GM12864 (cell line): ENCODE measurements at regions not wholly inside any gene's neighbourhood (a gene's known extent, or its start where the extent isn't known, plus 50 kb on each side); places are given as distances from the start of the nearest gene placed in this dataset.
"Not testable (repeated sequence)": the region's sequence is repeated elsewhere in the genome, so short reads cannot be mapped to it uniquely, and the experiment has no call there.

Source experiments
- DNase-seq: peaks from one replicate; pipeline ENCODE4 v3.0.0-alpha.2; 2011; ENCODE audit warnings: low read depth
- H3K4me3 ChIP-seq: 2 replicates; pipeline ENCODE4 v1.5.1; 2011; ENCODE audit warnings: mild to moderate bottlenecking, low read depth, low read length, control low read depth
- TF ChIP-seq, protein P1 (sequence below): IDR thresholded peaks from 2 replicates; pipeline ENCODE4 v1.5.1; 2011; ENCODE audit warnings: low read depth, mild to moderate bottlenecking, moderate library complexity, low read length, control low read depth, inconsistent platforms; ENCODE audit errors: missing control alignments

- TF ChIP-seq, protein P1, sequence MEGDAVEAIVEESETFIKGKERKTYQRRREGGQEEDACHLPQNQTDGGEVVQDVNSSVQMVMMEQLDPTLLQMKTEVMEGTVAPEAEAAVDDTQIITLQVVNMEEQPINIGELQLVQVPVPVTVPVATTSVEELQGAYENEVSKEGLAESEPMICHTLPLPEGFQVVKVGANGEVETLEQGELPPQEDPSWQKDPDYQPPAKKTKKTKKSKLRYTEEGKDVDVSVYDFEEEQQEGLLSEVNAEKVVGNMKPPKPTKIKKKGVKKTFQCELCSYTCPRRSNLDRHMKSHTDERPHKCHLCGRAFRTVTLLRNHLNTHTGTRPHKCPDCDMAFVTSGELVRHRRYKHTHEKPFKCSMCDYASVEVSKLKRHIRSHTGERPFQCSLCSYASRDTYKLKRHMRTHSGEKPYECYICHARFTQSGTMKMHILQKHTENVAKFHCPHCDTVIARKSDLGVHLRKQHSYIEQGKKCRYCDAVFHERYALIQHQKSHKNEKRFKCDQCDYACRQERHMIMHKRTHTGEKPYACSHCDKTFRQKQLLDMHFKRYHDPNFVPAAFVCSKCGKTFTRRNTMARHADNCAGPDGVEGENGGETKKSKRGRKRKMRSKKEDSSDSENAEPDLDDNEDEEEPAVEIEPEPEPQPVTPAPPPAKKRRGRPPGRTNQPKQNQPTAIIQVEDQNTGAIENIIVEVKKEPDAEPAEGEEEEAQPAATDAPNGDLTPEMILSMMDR, result no peak
- no peak for DNase-seq
- H3K4me3 ChIP-seq, result no peak overlapping the region
These were observed 437.7 kb upstream of the ADGRB3 start for GRCh38 chr6:68197356-68197755.

DNA sequence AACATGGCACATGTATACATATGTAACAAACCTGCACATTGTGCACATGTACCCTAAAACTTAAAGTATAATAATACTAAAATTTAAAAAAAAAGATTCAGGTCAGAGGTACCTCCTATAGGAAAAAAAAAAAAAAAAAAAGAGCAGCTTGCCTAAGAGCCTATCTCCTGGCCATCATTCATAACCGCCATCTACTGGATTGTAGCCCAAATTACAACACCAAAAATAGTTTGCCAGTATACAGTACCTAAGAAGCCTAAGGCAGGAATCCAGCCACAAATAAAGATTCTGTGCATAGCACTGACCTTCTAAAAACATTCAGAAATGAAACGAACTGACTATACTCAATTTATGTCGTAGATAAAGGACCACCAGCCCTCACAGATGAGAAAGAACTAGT is 438.4 kb upstream of the ADGRB3 start:
- peak; percentile 21 for DNase-seq
- TF ChIP-seq, protein P1, result peak; percentile 51
- H3K4me3 ChIP-seq, result no peak overlapping the region

- DNase-seq, H3K4me3 ChIP-seq: not testable (repeated sequence)
These were observed 439.3 kb upstream of the ADGRB3 start for GRCh38 chr6:68195753-68196152.

- H3K4me3 ChIP-seq, result no peak overlapping the region
- DNase-seq, result no peak
- TF ChIP-seq, protein P1, result no peak
These were observed 440.1 kb upstream of the ADGRB3 start for GRCh38 chr6:68194846-68195478.

- no peak overlapping the region for H3K4me3 ChIP-seq
- TF ChIP-seq, protein P1, result no peak
- no peak for DNase-seq
These were observed 442.1 kb upstream of the ADGRB3 start for GRCh38 chr6:68192988-68193387.

DNA sequence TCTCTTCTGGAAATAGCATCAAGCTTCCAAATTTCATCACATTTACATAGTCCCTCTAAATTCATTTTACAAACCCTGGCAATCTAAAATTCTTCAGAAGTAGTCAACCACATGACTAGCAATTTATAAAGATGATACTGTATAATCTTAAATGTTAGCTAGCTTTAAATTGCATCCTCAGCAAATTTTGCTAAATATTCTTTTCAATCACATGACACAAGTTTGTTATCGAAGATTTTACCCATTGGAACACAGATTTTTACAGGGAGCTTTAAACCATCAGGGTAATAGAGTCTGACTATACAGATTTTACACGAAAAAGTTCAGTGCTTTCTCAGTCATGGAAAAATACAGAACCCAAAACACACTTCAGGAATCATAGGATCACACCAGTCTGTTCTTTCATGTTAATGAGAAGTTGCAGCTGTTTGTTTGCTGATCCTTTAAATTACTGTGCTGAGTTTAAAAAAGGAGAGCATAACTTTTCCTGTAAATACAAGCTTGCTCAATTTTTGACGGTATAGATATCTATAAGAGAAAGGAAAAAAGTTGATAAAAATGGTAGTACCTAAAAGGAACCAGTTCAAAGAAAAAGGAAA is 445.8 kb upstream of the ADGRB3 start:
- no peak for DNase-seq
- TF ChIP-seq, protein P1, result no peak

GRCh38 chr6:68186870-68187269 is 448.2 kb upstream of the ADGRB3 start:
- no peak for DNase-seq
- TF ChIP-seq, protein P1, result no peak
- no peak overlapping the region for H3K4me3 ChIP-seq

More for the DNA sequence above, 445.8 kb upstream of the ADGRB3 start:
- no peak overlapping the region for H3K4me3 ChIP-seq
